SK-N-SH treated with all-trans-retinoic acid at 6 μM for 48 hours (cell line): ENCODE measurements at regions not wholly inside any gene's neighbourhood (a gene's known extent, or its start where the extent isn't known, plus 50 kb on each side); places are given as distances from the start of the nearest gene placed in this dataset.
A peak's percentile ranks its signal among the peaks of the same experiment; 100 is the strongest.

Experiments used
- ATAC-seq: fragments of 200-7000 bp; cut with Tn5 transposase; 3 replicates; pipeline ENCODE4 v1.9.1; 2020; ENCODE audit warnings: mild to moderate bottlenecking, moderate library complexity
- ARNTL ChIP-seq: fragments of 450-650 bp; formaldehyde crosslinking; IDR thresholded peaks from 2 replicates; pipeline ENCODE4 v1.5.0; 2020; ENCODE audit warnings: low read depth, mild to moderate bottlenecking, moderate library complexity, borderline replicate concordance
- BACH2 ChIP-seq: fragments of 250-450 bp; sonication (Bioruptor Pico); IDR thresholded peaks from 2 replicates; pipeline ENCODE4 v1.9.0; 2021; ENCODE audit warnings: mild to moderate bottlenecking, borderline replicate concordance
- CREB5 ChIP-seq: fragments of 250-450 bp; sonication (Bioruptor Pico); IDR thresholded peaks from 2 replicates; pipeline ENCODE4 v1.5.1; 2020; ENCODE audit warnings: low read depth, mild to moderate bottlenecking, moderate library complexity
- CSDC2 ChIP-seq: fragments of 250-450 bp; sonication (Bioruptor Pico); IDR thresholded peaks from 2 replicates; pipeline ENCODE4 v1.5.0; 2020; ENCODE audit warnings: mild to moderate bottlenecking, moderate library complexity
- CSRNP3 ChIP-seq: fragments of 250-450 bp; sonication (Bioruptor Pico); IDR thresholded peaks from 2 replicates; pipeline ENCODE4 v1.5.1; 2021; ENCODE audit warnings: mild to moderate bottlenecking, moderate library complexity
- ESRRG ChIP-seq: fragments of 250-450 bp; sonication (Bioruptor Pico); IDR thresholded peaks from 2 replicates; pipeline ENCODE4 v1.6.1; 2021; ENCODE audit warnings: mild to moderate bottlenecking
- GLIS3 ChIP-seq: fragments of 250-450 bp; sonication (Bioruptor Pico); IDR thresholded peaks from 2 replicates; pipeline ENCODE4 v1.5.0; 2020; ENCODE audit warnings: mild to moderate bottlenecking, moderate library complexity
- ISL1 ChIP-seq: fragments of 250-450 bp; sonication (Bioruptor Pico); IDR thresholded peaks from 2 replicates; pipeline ENCODE4 v2.1.2; 2022; ENCODE audit warnings: mild to moderate bottlenecking, moderate library complexity
- OSR1 ChIP-seq: fragments of 250-450 bp; sonication (Bioruptor Pico); IDR thresholded peaks from 2 replicates; pipeline ENCODE4 v1.8.0; 2022; ENCODE audit warnings: moderate library complexity, mild to moderate bottlenecking, inconsistent platforms
- PATZ1 ChIP-seq: fragments of 250-450 bp; sonication (Bioruptor Pico); IDR thresholded peaks from 2 replicates; pipeline ENCODE4 v1.8.0; 2020; ENCODE audit warnings: mild to moderate bottlenecking, moderate library complexity, borderline replicate concordance
- POU6F1 ChIP-seq: fragments of 250-450 bp; sonication (Bioruptor Pico); IDR thresholded peaks from 2 replicates; pipeline ENCODE4 v1.8.0; 2021; ENCODE audit warnings: low read depth, mild to moderate bottlenecking, moderate library complexity, borderline replicate concordance
- PPARA ChIP-seq: fragments of 250-450 bp; sonication (Bioruptor Pico); IDR thresholded peaks from 2 replicates; pipeline ENCODE4 v1.5.0; 2020; ENCODE audit warnings: mild to moderate bottlenecking, borderline replicate concordance
- RARB ChIP-seq: fragments of 250-450 bp; sonication (Bioruptor Pico); IDR thresholded peaks from 2 replicates; pipeline ENCODE4 v1.8.0; 2021; ENCODE audit warnings: mild to moderate bottlenecking, moderate library complexity
- TCF4 ChIP-seq: fragments of 250-450 bp; sonication (Bioruptor Pico); IDR thresholded peaks from 2 replicates; pipeline ENCODE4 v1.8.0; 2021; ENCODE audit warnings: mild to moderate bottlenecking, moderate library complexity, borderline replicate concordance
- TOX ChIP-seq: fragments of 250-450 bp; sonication (Bioruptor Pico); IDR thresholded peaks from 2 replicates; pipeline ENCODE4 v1.8.0; 2021; ENCODE audit warnings: mild to moderate bottlenecking, moderate library complexity, borderline replicate concordance
- TSHZ2 ChIP-seq: fragments of 250-450 bp; sonication (Bioruptor Pico); IDR thresholded peaks from 2 replicates; pipeline ENCODE4 v1.5.0; 2020; ENCODE audit warnings: mild to moderate bottlenecking, moderate library complexity
- ZC3H10 ChIP-seq: fragments of 250-450 bp; sonication (Bioruptor Pico); IDR thresholded peaks from 2 replicates; pipeline ENCODE4 v1.5.1; 2021; ENCODE audit warnings: mild to moderate bottlenecking, moderate library complexity
- ZFP30 ChIP-seq: fragments of 450-650 bp; formaldehyde crosslinking; IDR thresholded peaks from 2 replicates; pipeline ENCODE4 v1.5.0; 2022; ENCODE audit warnings: mild to moderate bottlenecking, moderate library complexity
- ZNF565 ChIP-seq: fragments of 450-650 bp; formaldehyde crosslinking; conservative IDR thresholded peaks from 2 replicates; pipeline ENCODE4 v1.5.0; 2020; ENCODE audit warnings: low read depth, mild to moderate bottlenecking, moderate library complexity
- ZNF70 ChIP-seq: fragments of 450-650 bp; formaldehyde crosslinking; IDR thresholded peaks from 2 replicates; pipeline ENCODE4 v1.5.0; 2020; ENCODE audit warnings: mild to moderate bottlenecking, moderate library complexity
- ZNF8 ChIP-seq: fragments of 450-650 bp; formaldehyde crosslinking; IDR thresholded peaks from 2 replicates; pipeline ENCODE4 v1.5.0; 2020; ENCODE audit warnings: mild to moderate bottlenecking, moderate library complexity

- TF ChIP-seq PPARA = no peak
- 0 out of 3 replicates have a peak, but pooled peaks have one; percentile 30 for ATAC-seq
Measured at GRCh38 chr2:7394195-7394594, 477.0 kb downstream of the RNF144A start.

GRCh38 chr2:7400628-7401027 is 483.4 kb downstream of the RNF144A start:
- TF ChIP-seq ZNF8 (CRISPR knock-in tag) (no peak), CSRNP3 (CRISPR knock-in tag) (no peak), CSDC2 (CRISPR knock-in tag) (no peak), OSR1 (CRISPR knock-in tag) (no peak), CREB5 (CRISPR knock-in tag) (no peak), ZNF565 (no peak), ZNF70 (CRISPR knock-in tag) (no peak), ARNTL (CRISPR knock-in tag) (no peak), RARB (CRISPR knock-in tag) (no peak), ZFP30 (no peak), TSHZ2 (CRISPR knock-in tag) (no peak), PATZ1 (no peak), ESRRG (no peak), ZC3H10 (CRISPR knock-in tag) (no peak), GLIS3 (no peak), POU6F1 (CRISPR knock-in tag) (no peak), BACH2 (no peak), PPARA (no peak), TOX (CRISPR knock-in tag) (no peak), ISL1 (CRISPR knock-in tag) (no peak)
- no peak for ATAC-seq

GRCh38 chr2:7403092-7403775 is 486.0 kb downstream of the RNF144A start:
- TF ChIP-seq ARNTL (CRISPR knock-in tag) = no peak
- TF ChIP-seq PATZ1 = no peak
- no peak for TF ChIP-seq OSR1 (CRISPR knock-in tag)
- TF ChIP-seq ZNF565 = no peak
- no peak for TF ChIP-seq TOX (CRISPR knock-in tag)
- no peak for TF ChIP-seq TCF4 (CRISPR knock-in tag)
- TF ChIP-seq CSRNP3 (CRISPR knock-in tag) = no peak
- no peak for TF ChIP-seq ZC3H10 (CRISPR knock-in tag)
- no peak for TF ChIP-seq RARB (CRISPR knock-in tag)
- no peak for TF ChIP-seq ZNF8 (CRISPR knock-in tag)
- no peak for TF ChIP-seq CSDC2 (CRISPR knock-in tag)
- no peak for TF ChIP-seq BACH2
- TF ChIP-seq ESRRG = no peak
- no peak for TF ChIP-seq ISL1 (CRISPR knock-in tag)
- ATAC-seq = no peak
